Stimulated activated CD4-positive, alpha-beta T cell treated with anti-CD3 and anti-CD28 coated beads, Interleukin-4, amount 100 ng/mL, for 48 hours (primary cell): ENCODE measurements at regions not wholly inside any gene's neighbourhood (a gene's known extent, or its start where the extent isn't known, plus 50 kb on each side); places are given as distances from the start of the nearest gene placed in this dataset.

Source experiments
- DNase-seq, 2 donors: peaks; one replicate each; pipeline ENCODE4 v3.0.0-alpha.2; 2020; ENCODE audit warnings: low read depth in 2 of 2

- no peak for DNase-seq
These were observed 50.3 kb downstream of the SHANK2 start for GRCh38 chr11:71201936-71202597.

GRCh38 chr11:71201231-71201630 is 51.1 kb downstream of the SHANK2 start:
- no peak for DNase-seq

GRCh38 chr11:71200761-71201160 is 51.6 kb downstream of the SHANK2 start:
- DNase-seq, result no peak

GRCh38 chr11:71200172-71200716 is 52.1 kb downstream of the SHANK2 start:
- DNase-seq, result no peak

GRCh38 chr11:71199226-71199820 is 53.1 kb downstream of the SHANK2 start:
- DNase-seq, result no peak

GRCh38 chr11:71198823-71199165 is 53.6 kb downstream of the SHANK2 start:
- no peak for DNase-seq

- no peak for DNase-seq
These were observed 54.1 kb downstream of the SHANK2 start for GRCh38 chr11:71198141-71198822.

- no peak for DNase-seq
These were observed 55.3 kb downstream of the SHANK2 start for GRCh38 chr11:71197096-71197495.

- DNase-seq, result no peak
These were observed 57.7 kb downstream of the SHANK2 start for GRCh38 chr11:71194710-71195109.

GRCh38 chr11:71193431-71193830 is 58.9 kb downstream of the SHANK2 start:
- DNase-seq, result no peak

- no peak for DNase-seq
These were observed 59.7 kb downstream of the SHANK2 start for GRCh38 chr11:71192629-71193028.

- DNase-seq, result no peak
These were observed 61.2 kb downstream of the SHANK2 start for GRCh38 chr11:71191201-71191600.

GRCh38 chr11:71190551-71190950 is 61.8 kb downstream of the SHANK2 start:
- no peak for DNase-seq

GRCh38 chr11:71189768-71190315 is 62.5 kb downstream of the SHANK2 start:
- no peak for DNase-seq

GRCh38 chr11:71188886-71189767 is 63.2 kb downstream of the SHANK2 start:
- no peak for DNase-seq

GRCh38 chr11:71188073-71188472 is 64.3 kb downstream of the SHANK2 start:
- no peak for DNase-seq

- DNase-seq, result no peak
These were observed 65.6 kb downstream of the SHANK2 start for GRCh38 chr11:71186806-71187205.

GRCh38 chr11:71185411-71185810 is 67.0 kb downstream of the SHANK2 start:
- no peak for DNase-seq

GRCh38 chr11:71184421-71185210 is 67.8 kb downstream of the SHANK2 start:
- no peak for DNase-seq

GRCh38 chr11:71183878-71184277 is 68.5 kb downstream of the SHANK2 start:
- DNase-seq, result no peak
